ENCODE measurements at regions not wholly inside any gene's neighbourhood (a gene's known extent, or its start where the extent isn't known, plus 50 kb on each side); places are given as distances from the start of the nearest gene placed in this dataset.

DNA sequence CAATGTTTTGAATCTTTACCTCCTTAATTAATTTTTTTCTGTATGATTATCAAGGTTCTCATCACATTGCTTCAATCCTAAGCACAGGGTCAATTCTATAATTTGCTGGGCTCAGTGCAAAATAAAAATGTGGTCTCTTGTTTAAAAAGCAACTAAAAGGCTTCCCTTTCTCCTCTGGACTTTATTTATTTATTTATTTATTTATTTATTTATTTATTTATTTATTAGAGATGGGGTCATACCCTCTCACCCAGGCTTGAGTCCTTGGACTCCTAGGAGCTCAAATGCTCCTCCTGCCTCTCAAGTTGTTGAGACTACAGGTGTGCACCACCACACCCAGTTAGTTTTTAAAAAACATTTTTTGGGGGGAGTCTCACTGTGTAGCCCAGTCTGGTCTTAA, 710.1 kb upstream of the REG3G start:
- FAIRE-seq, result no peak

GRCh38 chr2:78318275-78318674, 707.2 kb upstream of the REG3G start:
- FAIRE-seq, result no peak

- FAIRE-seq, result no peak
These were observed 695.3 kb upstream of the REG3G start for GRCh38 chr2:78330193-78330592.

DNA sequence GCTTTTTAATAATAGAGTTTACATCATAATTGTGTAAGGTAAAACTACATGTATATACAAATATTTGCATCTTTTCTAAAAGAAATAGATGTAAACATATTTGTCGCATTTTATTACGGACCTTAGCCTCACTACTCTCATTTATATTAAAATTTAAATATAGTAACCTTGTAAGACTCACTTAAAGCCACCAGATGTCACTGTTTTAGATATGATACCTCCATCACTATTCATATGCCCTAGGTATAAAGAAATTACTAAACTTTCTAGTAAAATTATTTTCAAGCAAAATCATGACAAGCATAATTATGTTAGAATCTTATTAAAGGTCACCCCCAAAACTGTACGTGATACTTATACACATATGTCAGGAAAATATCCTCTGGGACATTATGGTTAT, 674.3 kb upstream of the REG3G start:
- no peak for FAIRE-seq

- FAIRE-seq, result no peak
These were observed 672.3 kb upstream of the REG3G start for GRCh38 chr2:78353168-78353567.

DNA sequence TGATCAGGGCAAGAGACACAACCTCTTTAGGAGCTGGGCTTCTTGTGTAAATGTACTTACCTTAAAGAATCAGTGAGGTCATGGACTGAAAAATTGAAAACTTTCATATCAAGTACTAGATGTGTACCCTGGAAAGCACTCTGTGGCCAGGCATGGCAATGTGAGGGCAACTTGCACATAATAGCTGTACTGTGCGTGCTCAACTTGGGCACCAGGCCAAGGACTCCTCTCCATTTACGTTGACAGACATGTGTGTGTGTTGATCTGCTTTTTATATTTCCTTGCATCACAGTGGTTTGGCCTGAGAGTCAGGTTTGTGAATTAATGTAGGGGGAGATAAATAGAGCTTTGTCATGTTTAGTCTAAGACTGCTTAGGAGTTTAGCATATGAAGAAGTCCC, 669.5 kb upstream of the REG3G start:
- FAIRE-seq, result no peak

GRCh38 chr2:78383576-78383975, 641.9 kb upstream of the REG3G start:
- FAIRE-seq, result no peak

GRCh38 chr2:78397198-78397597, 628.3 kb upstream of the REG3G start:
- no peak for FAIRE-seq

- no peak for FAIRE-seq
These were observed 617.3 kb upstream of the REG3G start for GRCh38 chr2:78407960-78408794.

DNA sequence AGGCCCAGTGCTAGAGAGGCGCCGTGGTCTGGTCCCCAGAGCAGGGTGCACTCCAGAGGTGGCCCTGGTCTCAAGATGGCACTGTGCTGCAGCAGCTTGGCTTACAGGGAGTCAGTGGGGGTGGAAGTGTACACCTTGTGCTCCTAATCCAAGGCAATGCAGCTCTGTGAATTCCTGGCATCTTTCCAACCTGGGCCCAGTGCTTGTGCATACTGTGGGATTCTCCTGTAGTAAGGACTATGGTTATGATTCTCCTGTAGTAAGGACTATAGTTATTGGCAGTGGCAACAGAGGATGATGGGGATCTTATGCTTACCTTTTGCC, 616.7 kb upstream of the REG3G start:
- FAIRE-seq, result no peak

DNA sequence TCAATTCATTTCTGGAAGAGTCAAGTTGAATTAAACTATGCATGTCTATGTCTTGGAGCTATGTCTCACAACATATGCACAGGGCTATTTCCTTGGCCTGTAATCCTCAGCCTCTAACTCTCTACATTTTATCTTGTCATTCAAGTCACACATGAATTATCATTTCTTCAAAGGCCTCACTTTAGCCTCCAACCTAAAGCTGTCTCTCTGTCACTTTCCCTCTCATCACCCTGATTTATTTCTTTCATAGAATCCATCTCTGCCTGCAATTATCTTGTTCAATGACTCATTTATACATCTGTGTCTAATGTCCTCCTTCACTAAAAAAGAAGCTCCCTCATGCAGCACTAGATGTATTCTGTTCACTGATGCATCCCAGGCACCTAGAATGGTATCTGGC, 614.2 kb upstream of the REG3G start:
- no peak for FAIRE-seq

- no peak for FAIRE-seq
These were observed 608.7 kb upstream of the REG3G start for GRCh38 chr2:78416625-78417300.

- FAIRE-seq, result no peak
These were observed 608.1 kb upstream of the REG3G start for GRCh38 chr2:78417355-78417754.

GRCh38 chr2:78418021-78418420, 607.5 kb upstream of the REG3G start:
- FAIRE-seq, result no peak

DNA sequence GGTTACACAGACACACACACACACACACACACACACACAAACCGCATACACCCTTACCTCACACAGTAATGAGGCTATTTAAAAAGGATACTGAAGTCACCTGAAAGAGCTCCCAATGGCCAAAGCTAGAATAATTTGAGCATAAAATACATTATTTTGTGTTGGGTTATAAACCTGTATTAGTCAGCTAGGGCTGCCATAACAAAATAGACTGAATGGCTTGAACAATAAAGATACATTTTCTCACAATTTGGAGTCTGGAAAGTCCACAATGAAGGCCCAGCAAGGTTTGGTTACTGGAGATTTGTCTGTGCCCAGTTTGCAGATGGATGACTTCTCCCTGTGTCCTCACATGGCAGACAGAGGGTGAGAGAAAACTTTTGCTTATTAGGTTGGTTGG, 605.4 kb upstream of the REG3G start:
- FAIRE-seq, result no peak

GRCh38 chr2:78423631-78424030, 601.9 kb upstream of the REG3G start:
- FAIRE-seq, result no peak

GRCh38 chr2:78427170-78427569, 598.3 kb upstream of the REG3G start:
- FAIRE-seq, result no peak

GRCh38 chr2:78431241-78431640, 594.3 kb upstream of the REG3G start:
- no peak for FAIRE-seq

DNA sequence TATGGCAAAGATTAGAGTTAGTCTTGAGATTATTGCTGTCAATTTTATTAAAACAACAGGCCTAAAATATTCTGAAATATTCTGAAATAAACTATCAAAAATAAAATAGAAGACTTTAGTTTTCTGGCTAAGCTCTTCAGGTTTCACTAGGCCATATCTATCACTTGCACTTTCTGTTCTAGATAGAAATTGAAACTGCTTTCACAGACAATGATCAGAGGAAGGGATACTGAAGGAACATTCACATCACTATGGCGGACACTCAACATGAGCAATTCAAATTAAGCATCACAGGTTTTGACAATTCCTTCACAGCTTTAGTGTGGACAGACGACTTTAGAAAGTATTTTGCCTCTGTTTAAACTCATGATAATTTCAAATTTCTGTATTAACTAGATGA, 586.4 kb upstream of the REG3G start:
- FAIRE-seq, result no peak

GRCh38 chr2:78455586-78455985, 569.9 kb upstream of the REG3G start:
- no peak for FAIRE-seq

- no peak for FAIRE-seq
These were observed 568.2 kb upstream of the REG3G start for GRCh38 chr2:78457269-78457668.

- FAIRE-seq, result no peak
These were observed 559.8 kb upstream of the REG3G start for GRCh38 chr2:78465707-78466106.

DNA sequence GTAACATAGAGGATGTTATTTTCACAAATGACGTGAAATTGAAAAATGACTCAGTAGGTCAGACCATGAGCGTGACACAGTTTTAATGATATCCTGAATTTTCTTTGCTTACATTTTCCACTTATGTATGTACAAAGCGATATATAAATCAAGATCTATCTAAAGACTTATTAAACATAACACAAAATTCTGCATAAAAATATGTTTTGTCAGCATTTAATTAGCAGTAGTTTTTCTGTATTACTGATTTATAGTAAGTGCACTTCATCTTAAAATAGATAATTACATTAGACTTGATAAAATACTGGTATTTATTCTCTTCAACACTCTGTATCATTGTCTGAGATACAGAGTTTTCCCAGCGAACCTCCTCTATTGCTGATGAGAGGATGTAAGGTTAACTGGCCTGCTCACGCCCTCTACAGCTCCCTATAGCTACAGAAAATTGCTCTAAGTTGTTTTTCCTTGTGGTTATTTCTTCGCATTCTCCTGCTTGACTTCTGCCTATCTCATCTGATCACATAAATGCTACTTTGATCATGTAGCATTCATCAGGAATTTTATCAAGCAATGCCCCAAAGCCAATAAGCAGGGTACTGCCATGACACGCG, 548.8 kb upstream of the REG3G start:
- FAIRE-seq, result no peak

- FAIRE-seq, result no peak
These were observed 538.9 kb upstream of the REG3G start for GRCh38 chr2:78486565-78486964.

Measured in G401.6 (cell line).